Coronary artery (tissue), 2 donors: ENCODE measurements at regions not wholly inside any gene's neighbourhood (a gene's known extent, or its start where the extent isn't known, plus 50 kb on each side); places are given as distances from the start of the nearest gene placed in this dataset.

ENCODE experiments used
- DNase-seq: peaks from one replicate; pipeline ENCODE4 v3.0.0-alpha.2; 2017; ENCODE audit warnings: low spot score
- H3K27ac ChIP-seq, 2 donors: fragments of 200-600 bp; sonication (generic); one replicate each; pipeline ENCODE4 v1.5.1; 2016 to 2019
- H3K4me3 ChIP-seq: fragments of 200-600 bp; sonication (generic); 2 replicates; pipeline ENCODE4 v1.5.1; 2016; ENCODE audit warnings: mild to moderate bottlenecking, moderate library complexity
- TF ChIP-seq, protein P1 (sequence below): fragments of 200-600 bp; sonication (generic); IDR thresholded peaks from one replicate; pipeline ENCODE4 v1.5.1; 2019; ENCODE audit warnings: antibody characterized with exemption

DNA sequence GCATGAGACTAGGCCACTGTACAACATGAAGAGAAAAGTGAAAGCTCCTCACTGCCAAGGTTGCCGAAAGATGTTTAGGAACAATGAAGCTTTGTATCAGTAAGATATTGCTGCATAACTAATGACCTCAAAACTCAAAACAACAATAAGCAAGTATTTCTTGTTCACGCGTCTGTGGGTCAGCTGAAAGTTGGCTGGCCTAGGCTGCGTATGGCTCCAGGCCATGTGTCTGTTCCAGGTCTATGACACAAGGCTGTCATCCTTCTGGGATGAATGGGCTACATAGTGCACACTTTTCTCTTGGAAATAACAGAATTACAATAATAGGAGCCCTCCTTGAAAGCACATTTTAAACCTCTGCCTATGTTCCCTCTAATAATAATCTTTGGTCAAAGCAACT, 515.9 kb downstream of the PLPP3 start:
- TF ChIP-seq, protein P1, sequence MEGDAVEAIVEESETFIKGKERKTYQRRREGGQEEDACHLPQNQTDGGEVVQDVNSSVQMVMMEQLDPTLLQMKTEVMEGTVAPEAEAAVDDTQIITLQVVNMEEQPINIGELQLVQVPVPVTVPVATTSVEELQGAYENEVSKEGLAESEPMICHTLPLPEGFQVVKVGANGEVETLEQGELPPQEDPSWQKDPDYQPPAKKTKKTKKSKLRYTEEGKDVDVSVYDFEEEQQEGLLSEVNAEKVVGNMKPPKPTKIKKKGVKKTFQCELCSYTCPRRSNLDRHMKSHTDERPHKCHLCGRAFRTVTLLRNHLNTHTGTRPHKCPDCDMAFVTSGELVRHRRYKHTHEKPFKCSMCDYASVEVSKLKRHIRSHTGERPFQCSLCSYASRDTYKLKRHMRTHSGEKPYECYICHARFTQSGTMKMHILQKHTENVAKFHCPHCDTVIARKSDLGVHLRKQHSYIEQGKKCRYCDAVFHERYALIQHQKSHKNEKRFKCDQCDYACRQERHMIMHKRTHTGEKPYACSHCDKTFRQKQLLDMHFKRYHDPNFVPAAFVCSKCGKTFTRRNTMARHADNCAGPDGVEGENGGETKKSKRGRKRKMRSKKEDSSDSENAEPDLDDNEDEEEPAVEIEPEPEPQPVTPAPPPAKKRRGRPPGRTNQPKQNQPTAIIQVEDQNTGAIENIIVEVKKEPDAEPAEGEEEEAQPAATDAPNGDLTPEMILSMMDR = no peak
- Histone ChIP-seq H3K27ac (no peak overlapping the region), H3K4me3 (no peak overlapping the region)
- DNase-seq = no peak

DNA sequence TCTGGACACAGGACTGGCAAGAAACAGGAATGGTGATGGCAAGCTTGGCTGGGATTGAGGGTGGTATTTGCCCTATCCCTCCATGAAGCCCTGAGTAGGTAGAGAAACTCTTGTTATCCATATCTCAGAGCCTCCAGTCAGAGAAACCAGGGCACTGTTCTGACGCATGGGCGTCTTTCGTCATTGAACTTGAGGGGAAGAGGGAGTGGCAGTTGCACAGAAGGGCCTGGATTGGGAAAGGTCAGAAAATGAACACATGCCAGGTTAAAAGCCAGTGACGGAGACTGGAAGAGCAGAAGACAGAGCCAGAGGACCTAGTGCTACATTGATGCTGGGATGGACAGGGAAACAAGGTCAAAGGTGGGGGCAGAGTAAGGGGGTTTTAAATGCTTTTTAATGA, 516.7 kb downstream of the PLPP3 start:
- Histone ChIP-seq H3K4me3 (no peak overlapping the region), H3K27ac (no peak overlapping the region)
- DNase-seq = no peak
- TF ChIP-seq, protein P1 = no peak

DNA sequence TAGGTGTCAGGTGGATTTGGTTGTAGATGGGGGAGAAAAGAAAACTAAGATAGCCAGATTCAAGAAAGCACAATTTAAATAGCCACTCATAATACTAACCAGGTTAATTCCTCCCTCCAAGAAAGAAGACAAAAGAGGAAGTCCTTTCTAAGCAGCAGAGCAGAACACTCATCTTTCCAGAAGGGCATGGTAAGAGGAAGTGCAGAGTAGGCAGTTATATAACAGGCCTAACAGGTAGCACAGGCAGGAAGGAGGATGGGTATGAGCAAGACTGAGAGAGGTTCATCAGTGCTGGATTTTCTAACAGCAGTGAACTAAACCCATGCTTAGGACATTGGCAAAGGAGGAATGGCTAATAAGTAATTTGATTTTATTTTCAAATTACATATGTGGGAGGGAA, 517.5 kb downstream of the PLPP3 start:
- TF ChIP-seq, protein P1 = no peak
- no peak for DNase-seq
- Histone ChIP-seq H3K4me3 (no peak overlapping the region), H3K27ac (no peak overlapping the region)

DNA sequence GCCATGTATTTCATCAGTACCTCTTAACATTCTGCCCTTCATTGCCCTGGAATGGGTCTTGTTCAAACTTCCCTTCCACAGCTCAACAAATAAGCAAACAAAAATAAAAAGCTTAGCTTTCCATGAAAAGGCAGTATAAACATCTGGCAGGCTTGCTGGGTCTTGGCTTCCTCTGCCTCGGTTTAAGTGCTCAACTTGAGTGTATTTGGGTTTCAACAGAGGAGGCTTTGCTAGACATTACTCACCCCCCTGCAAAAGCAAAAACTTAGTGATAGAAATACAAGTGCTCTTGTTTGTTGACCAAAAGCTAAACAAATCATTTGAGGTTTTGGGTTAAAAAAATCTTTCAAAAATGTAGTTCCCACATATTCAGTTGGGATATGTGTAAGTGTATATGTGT, 518.5 kb downstream of the PLPP3 start:
- Histone ChIP-seq H3K4me3 (no peak overlapping the region), H3K27ac (no peak overlapping the region)
- DNase-seq = no peak
- TF ChIP-seq, protein P1 = no peak

DNA sequence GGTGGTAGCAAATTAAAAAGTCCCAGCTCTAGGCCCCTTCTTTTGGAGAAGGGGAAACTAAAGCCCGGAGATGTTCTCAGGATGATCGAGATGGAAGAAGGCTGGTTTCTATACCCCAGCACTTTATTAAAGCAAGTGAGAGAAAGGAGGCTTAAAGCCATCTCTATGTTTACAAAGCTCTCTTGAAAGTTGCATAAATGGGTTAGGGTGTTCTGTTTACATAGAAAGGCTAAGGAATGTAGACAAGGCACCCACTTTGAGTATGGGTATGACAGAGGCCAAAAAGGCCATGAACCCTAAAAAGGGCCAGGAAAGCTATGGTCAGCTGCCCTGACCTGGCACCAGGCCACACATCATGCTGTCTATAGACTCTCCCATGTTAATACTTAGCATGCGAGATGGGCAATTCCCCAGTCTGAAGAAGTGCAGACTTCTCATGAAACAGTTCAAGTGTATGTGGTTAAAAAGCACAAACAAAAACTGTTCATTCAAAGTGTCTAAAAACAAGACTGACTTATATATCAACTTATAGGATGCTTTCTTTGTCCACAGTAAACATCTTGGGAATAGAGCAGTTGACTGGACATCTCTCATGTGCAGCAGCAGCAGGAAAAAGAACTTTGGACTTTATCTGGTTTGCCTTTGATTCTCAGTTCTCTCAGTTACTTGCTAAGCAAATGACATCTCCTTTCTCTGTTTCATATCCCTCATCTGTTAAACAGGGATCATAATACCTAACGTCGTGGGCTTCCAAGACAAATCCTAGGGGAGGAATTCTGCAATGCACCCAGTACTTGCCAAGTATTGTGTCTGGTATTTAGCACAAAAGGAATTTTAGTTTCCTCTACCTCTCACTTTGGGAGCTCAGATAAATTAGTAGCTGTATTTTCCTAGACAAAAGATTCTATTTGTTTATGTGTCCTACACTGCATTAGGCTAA, 521.6 kb downstream of the PLPP3 start:
- TF ChIP-seq, protein P1 = no peak
- H3K4me3 ChIP-seq = no peak overlapping the region
- no peak for DNase-seq
- H3K27ac ChIP-seq = no peak overlapping the region

DNA sequence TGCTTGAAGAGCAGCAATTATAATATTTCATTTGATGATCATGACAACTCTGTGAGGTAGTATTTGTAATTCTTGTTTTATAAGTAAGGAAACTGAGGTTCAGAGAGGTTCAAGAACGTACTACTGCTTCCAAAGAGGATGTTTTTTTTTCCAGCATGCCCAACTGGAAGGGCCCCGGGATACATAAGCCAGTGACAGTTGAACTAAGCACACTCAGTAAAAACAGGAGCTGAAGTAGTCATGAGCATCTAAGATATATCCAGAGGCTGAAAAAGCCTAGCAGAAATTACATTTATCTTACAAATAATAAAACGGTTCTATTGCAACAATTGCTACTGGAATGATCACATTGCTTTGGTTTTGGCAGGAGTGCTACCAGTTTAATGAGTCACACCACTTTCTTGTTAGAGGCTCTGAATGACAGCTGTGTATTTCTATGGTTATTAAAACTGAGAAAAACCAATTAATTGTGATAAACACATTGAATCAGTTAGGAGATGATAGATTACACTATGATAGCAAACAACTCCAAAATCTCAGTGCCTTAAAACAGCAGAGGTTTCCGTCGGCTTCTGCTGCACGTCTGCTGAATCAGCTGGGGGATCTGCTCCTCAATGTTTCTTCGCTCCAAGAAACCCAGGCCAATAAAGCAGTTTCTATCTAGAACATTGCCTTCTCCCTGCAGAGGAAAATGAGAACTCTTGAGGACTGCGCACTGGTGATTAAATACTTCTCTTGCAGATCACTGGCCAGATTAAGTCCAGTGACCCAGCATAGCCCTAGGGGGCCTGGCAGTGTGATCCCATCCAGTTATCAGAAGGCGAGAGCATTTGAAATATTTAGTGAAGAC, 522.7 kb downstream of the PLPP3 start:
- DNase-seq = no peak
- Histone ChIP-seq H3K27ac (no peak overlapping the region), H3K4me3 (no peak overlapping the region)
- TF ChIP-seq, protein P1 = no peak
